Kasumi-1 (cell line): ENCODE measurements at regions not wholly inside any gene's neighbourhood (a gene's known extent, or its start where the extent isn't known, plus 50 kb on each side); places are given as distances from the start of the nearest gene placed in this dataset.
"Not testable (repeated sequence)": the region's sequence is repeated elsewhere in the genome, so short reads cannot be mapped to it uniquely, and the experiment has no call there.

Experiments
- DNase-seq, 2 experiments: peaks; one replicate each; lab custom pipeline; 2025; lab: John Stamatoyannopoulos, UW

GRCh38 chr4:147102596-147102995, 156.9 kb upstream of the TTC29 start:
- DNase-seq = no peak

DNA sequence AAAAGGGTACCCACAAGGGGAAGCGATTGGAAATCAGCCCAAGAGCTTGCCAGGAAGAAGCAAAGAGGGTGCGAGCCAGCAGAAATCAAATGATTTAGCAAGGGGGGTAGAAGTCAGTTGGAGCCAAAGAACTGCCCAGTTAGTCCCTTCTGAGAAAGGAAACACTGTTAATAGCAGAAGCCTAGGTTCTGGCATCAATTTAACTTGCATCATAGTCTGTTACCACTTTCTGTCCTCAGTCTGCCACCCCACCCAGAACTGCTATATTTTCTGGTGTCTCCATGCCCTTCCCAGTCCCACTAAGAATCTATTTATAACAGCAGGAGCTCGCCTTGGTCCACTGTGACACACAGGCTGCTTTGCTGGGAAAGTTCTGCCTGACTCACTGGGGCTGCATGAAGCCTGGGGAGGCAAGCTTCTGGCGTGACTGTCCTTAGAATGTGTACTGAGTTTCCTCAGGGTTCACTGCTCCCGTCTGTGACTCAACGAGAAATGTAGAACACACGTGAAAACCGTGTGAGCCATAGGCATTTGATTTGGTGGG, 157.8 kb upstream of the TTC29 start:
- peak; percentile 30 to 47 for DNase-seq

- DNase-seq = peak; percentile 82 to 87
Observed at GRCh38 chr4:147104768-147105167, 159.1 kb upstream of the TTC29 start.

DNA sequence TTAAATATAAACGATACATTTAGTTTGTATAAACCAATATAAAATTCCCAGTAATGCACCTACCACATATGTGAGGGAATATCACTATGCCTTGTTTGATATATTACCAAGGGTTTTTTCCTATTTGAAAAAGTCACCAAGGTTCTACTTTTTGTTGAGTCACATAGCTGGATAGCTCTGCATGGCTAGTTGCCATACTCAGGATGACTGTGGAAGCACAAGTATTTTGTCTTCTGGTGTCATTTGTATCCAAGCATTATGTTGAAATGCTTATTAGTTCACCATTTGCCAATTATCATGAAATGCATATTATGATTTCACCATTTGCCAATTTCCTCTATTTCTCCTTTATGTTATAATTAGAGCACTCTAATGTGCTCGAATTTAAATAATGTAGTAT, 162.7 kb upstream of the TTC29 start:
- DNase-seq = no peak

DNA sequence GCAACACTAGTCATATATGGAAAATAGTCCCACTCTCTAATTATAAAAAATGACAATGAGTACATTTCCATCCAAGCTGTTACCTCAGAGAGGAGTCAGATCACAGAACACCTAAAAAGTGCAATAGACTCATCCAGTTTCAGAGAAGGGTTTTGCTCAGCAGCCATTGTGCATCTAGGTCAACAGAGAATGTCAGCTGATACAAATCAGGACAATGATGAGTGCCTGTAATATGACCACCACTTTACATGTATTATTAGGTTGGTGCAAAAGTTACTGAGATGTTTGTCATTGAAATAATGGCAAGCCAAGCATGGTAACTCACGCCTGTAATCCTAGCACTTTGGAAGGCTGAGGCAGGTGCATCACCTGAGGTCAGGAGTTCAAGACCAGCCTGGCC, 164.1 kb upstream of the TTC29 start:
- no peak for DNase-seq

- DNase-seq = no peak
Observed at GRCh38 chr4:147110473-147111367, 165.1 kb upstream of the TTC29 start.

DNA sequence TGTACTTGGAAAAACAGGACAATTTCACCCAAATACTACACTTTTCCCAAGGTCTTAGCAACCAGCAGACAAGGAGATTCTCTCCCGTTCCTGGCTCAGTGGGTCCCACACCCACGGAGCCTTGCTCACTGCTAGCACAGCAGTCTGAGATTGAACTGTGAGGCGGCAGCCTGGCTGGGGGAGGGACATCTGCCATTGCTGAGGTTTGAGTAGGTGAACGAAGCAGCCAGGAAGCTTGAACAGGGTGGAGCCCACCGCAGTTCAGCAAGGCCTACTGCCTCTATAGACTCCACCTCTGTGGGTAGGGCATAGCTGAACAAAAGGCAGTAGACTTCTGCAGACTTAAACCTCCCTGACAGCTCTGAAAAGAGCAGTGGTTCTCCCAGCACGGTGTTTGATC, 166.5 kb upstream of the TTC29 start:
- not testable (repeated sequence) for DNase-seq

- DNase-seq = no peak
Observed at GRCh38 chr4:147117431-147117830, 171.8 kb upstream of the TTC29 start.

- DNase-seq = no peak
Observed at GRCh38 chr4:147118528-147118927, 172.9 kb upstream of the TTC29 start.

DNA sequence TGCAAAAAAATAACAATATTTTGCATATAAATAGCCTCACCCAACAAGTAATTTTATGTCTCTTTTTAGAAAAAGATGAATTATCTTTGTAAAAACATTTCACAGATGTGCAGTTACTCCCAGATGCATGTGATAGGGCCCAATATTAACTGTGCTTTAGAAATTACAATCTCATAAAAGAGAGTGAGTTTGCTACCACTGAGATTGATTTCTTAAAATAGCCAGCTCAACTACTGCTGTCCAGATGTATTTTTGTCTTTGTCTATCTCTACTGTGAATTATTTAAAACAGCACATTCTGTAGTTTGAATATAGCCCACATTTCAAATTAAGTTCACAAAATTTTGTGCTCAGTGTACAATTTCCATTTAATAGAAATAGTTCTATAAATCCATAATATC, 177.0 kb upstream of the TTC29 start:
- DNase-seq = no peak

GRCh38 chr4:147123146-147123545, 177.5 kb upstream of the TTC29 start:
- DNase-seq = no peak

DNA sequence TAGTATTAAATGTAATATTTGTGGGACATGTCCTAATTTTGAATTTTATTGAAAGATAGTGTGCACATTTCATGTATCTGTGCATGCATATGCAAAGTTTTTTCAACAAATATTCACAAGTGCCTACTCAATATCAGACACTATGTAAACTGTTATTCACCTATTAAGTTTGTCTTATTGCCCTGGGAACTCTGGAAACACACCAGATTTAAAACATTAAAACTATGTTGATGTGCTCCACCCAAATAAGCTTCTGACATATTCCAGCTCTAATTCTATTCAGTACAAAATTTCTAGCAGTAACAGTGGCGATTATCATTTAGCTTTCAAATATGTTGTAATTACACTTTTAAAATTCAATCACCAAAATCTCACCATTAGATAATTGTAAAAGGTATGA, 183.1 kb upstream of the TTC29 start:
- no peak for DNase-seq

DNA sequence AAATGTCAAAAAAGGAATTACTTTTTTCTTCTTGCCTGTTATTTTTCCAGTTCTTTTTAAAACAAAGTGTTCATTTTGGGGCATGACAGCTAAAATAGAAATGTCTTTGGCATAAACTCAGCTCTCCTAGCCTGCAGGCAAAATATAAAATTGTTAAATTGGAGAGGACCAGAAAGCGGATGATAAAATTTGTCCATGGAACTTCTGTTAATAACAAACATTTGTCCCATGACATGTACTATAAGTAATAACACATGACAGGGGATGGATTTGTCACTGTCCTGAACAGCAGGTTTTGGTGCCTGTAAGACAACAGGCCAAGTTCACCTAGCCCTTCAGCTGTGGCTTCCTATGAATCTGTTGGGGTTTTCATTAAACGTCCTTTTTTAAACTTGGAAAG, 184.0 kb upstream of the TTC29 start:
- no peak for DNase-seq

DNA sequence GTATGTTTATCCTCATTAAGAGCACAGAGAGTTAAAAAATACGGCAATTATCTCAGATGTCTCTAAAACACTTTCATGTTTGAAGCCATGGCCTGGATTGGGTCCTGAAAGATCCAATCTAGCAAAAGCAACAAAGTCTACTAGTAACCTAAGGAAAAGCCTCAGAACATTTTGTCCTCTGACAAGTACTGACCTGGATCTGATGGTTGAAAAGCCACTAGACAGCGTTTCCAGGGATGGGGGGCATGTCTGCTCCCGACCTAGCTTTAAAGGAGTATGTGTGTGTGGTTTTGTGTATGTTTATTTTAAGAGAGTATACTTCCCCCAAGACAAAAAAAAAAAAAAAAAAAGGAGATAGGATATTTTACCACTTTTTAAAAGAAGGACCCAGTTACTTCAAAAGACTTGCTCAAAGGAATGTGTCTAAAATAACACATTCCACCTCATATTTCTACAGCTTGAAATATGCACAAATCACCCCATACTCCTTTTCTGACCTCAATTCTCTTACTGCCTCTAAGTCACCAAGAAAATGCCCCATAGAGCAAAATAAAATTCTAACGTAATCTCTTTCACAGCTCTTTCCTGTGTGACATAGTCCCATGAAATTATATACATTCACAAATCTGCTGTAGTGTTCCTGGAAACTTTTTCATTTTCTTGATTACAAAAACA, 189.0 kb upstream of the TTC29 start:
- DNase-seq = no peak

DNA sequence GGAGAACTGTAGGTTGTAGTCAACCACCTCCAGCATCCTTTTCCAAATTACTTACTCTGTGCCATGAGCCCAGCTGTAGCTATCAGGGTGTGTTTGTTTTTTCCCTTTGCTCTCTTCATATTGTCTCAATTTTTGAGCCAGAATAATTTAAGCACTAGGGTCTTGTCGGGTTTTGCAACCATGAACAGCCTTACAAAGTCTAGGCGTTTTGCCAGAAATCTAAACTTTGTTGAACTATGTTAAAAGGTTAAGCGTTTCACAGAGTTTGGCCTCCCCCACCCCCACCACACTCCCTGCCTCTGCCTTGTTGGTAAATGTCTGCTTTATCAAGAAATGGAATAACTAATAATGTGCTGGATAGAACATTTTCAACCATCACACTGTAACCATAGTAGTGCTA, 190.6 kb upstream of the TTC29 start:
- DNase-seq = no peak

- DNase-seq = no peak
Observed at GRCh38 chr4:147136751-147137150, 191.1 kb upstream of the TTC29 start.

DNA sequence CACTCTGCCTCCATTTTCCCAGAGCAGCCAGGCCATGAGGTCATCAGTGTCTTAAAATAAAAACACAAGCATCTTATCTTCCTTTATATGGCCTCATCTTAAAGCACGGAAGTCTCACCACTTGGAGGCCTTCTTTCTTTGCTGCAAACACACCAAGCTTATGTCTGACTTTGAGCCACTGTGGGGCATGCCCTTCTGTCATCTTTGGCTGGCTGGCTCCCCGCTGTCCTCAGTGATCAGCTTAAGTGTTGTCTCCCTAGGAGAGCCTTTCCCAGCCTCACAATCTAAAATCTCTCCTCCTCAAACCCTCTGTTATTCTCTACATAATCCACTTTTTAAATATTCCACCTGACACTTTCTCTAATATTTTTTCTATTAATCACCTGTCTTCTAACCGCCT, 191.6 kb upstream of the TTC29 start:
- DNase-seq = no peak

- DNase-seq = no peak
Observed at GRCh38 chr4:147138171-147138570, 192.5 kb upstream of the TTC29 start.

- DNase-seq = no peak
Observed at GRCh38 chr4:147139455-147140198, 194.0 kb upstream of the TTC29 start.

DNA sequence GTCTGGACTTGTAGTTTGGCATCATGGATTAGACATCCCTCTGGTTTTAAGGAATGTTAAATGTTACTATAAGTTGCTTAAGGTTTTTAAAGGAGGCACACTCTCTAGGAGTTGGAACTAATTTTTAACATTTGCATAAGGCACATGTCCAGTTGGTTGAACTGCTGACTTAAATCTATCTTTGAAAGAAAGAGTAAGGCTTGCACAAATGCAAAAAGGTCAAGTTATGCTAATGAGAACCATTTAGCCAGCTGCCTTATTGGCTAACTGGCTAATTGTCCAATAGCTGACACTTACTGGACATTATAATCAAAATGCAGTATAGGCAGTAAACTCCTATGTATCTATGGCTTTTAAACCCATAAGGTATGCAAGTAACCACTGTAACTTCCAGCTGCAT, 206.1 kb upstream of the TTC29 start:
- no peak for DNase-seq

DNA sequence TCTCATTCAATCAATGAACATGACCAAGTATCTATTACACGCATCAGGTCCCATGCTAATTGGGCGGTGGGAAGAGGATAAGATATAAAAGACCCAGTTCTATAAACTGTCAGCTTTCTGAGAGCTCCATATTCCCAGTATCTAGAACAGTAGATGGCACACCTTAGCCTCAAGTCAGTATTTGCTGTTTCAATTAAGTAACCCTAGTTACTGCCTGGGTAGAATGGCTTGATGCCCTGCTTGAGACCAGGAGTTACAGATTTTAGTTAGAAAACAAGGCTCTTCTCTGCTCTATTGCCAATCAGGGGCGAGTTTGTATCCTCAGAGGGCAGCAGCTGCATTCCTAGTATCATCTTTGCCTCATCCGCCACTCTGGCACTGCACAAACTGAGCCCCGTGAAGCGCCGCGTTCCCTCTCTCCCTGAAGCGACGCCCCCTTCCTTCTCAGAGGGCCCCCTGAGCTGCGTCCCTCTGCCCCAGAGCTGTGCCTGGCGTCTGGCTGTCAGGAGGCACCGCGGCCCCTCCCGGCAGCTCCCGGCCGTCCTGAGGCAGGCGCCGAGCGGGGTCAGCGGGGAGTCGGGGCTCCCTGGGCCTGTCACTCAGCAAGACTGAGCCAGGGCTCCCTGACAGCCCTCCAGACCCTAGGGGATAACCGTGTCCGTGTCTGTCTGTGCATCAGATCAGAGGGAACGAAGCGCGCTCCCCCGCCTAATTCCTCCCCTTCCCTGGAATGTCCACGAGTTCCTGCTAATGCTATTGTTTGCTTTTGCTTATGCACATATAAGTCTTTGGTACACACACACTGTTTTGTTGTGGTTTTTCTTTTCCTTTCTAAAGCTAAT, 212.4 kb upstream of the TTC29 start:
- no peak for DNase-seq
